GM21529 (cell line): ENCODE measurements at regions not wholly inside any gene's neighbourhood (a gene's known extent, or its start where the extent isn't known, plus 50 kb on each side); places are given as distances from the start of the nearest gene placed in this dataset.
"Not testable (repeated sequence)": the region's sequence is repeated elsewhere in the genome, so short reads cannot be mapped to it uniquely, and the experiment has no call there.

ENCODE experiments used
- ATAC-seq: cut with Tn5 transposase; IDR thresholded peaks from one replicate; pipeline ENCODE4 v1.9.1; 2021; ENCODE audit not compliant: unreplicated experiment

GRCh38 chr9:88287972-88288371 lies 100.3 kb upstream of the SPIN1 start:
- no peak for ATAC-seq

GRCh38 chr9:88280816-88281382 lies 107.3 kb upstream of the SPIN1 start:
- no peak for ATAC-seq

- ATAC-seq, result no peak
These were observed 110.2 kb upstream of the SPIN1 start for GRCh38 chr9:88278036-88278435.

DNA sequence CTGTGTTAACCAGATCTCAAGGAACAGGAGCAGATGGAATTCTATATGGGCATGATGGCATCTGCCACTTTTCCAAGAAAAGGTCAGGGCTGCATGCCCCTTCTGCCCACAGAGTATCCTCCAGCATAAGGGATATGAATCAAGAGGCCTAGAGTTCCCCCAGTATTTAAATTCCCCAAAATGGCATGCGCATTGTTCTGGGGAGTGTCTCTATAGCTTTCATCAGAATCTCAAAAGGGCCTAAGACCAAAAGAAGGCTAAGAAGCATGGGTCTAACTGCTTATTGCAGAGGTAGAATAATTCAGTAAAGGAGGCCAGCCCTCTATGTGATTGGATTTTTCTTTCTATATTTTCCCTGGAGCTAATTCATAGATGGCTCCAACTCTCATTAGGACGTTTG lies 114.2 kb upstream of the SPIN1 start:
- no peak for ATAC-seq

DNA sequence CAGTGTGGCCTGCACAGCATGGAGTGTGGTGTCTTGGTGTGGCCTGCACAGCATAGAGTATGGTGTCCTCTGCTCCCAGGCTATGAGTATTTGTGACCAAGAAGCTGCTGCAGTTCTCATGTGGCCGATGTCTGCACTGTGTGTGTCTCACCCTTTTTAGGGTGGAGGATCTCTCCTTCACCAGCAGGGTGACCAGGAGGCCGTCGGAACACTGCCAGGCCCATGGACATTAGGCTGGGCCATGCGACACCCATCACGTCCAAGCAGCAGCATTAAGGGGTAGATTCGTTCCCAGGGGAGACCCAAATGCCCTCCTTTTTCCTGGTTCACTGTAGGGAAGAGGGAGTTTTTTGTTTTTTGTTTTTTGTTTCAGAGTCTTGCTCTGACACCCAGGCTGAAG lies 115.3 kb upstream of the SPIN1 start:
- ATAC-seq, result no peak

DNA sequence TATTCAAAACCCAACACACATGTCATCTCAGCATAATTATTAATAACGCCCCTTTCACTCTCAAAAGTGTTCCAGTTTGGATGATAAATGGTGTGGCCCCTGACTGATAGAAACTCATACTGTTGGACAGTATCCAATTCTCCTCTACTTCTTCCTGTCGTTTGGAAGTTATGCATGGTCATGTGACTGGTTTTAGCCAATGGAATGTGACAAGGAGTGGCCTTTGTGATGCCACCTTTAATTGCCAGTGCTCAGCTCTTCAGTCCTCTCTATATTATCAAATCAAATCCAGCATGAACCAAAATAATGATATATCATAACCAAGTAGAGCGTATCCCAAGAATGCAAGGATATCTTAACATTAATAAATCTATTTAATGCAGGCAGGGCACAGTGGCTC lies 117.8 kb upstream of the SPIN1 start:
- ATAC-seq, result no peak

DNA sequence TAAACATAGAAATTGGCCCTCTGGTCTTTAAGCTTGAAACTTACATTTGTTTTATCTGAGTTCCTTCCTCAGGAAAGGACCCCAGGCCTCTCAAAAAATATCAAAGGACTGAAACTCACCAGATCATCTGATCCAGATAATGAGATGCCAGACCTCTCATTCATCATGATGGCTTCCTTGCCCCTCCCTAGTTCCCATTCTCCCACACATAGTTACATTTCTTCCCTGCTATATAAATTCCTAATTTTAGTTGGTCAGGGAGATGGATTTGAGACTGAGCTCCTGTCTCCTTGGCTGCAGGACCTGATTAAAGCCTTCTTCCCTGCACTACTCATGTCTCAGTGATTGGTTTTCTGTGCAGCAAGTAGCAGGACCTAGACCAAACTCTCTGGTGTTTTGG lies 119.4 kb upstream of the SPIN1 start:
- ATAC-seq, result no peak

DNA sequence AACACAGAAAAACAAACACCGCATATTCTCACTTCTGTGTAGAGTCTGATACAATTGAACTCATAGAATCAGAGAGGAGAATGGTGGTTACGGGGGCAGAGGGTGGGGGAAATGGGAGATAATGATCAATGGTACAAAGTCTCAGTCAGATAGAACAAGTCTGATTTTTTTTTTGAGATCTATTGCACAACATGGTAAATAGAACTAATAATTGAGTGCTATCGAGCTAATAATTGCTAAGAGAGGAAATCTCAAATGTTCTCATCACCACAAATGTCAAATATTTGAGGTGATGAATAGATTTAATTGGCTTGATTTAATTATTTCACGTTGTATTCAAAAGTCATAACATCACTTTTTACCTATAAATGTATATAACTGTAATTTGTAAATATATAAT lies 121.0 kb upstream of the SPIN1 start:
- no peak for ATAC-seq

GRCh38 chr9:88266416-88266815 lies 121.8 kb upstream of the SPIN1 start:
- no peak for ATAC-seq

GRCh38 chr9:88259001-88259400 lies 120.7 kb upstream of the SPATA31C2 start:
- no peak for ATAC-seq

DNA sequence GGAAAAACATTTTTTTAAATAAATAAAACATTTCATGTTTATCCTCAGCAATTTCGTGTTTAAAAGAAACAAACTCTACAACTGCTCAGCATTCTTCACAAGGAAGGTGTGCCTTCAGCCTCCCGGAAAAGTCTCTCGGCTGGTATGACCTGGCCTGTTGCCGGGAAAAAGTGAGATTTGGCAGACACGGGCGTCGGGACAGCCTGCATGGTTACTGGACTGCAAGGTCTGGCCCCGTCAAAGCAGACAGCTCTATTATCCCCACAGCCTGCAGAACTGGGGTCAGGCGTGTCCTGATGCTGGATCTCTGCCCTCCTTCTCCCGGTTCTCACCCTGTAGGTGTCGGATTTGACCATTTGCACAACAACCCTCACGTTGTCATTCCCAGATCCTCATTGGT lies 120.3 kb upstream of the SPATA31C2 start:
- no peak for ATAC-seq

DNA sequence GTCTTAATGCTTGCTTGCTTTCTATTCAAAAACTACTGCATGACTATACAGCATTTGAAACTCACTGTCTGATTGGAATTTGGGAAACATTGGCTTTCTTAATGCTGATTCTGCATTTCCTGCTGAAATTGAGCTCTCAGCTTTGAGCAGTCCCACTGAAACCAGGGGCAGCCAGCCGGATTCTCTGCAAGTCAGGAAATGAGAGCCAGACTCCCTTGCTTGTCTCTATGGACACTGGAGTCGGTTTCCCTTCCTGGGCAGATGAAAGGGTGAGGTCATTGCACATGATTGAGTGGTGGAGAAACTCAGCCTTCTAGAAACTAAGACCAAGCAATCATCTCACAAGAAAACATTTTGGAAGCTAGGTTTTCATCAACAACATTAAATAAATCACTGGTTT lies 119.7 kb upstream of the SPATA31C2 start:
- no peak for ATAC-seq

- ATAC-seq, result no peak
These were observed 117.9 kb upstream of the SPATA31C2 start for GRCh38 chr9:88256216-88256615.

- not testable (repeated sequence) for ATAC-seq
These were observed 117.5 kb upstream of the SPATA31C2 start for GRCh38 chr9:88255806-88256205.

DNA sequence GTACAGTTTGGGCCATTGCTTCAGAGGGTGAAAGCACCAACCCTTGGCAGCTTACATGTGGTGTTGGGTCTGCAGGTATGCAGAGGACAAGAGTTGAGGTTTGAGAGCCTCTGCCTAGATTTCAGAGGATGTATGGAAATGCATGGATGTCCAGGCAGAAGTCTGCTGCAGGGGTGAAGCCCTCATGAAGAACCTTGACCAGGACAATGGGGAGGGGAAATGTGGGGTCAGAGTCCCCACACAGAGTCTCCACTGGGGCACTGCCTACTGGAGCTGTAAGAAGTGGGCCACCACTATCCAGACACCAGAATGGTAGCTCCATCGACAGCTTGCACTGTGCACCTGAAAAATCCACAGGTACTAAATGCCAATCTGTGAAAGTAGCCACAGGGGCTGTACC lies 113.6 kb upstream of the SPATA31C2 start:
- ATAC-seq, result no peak

DNA sequence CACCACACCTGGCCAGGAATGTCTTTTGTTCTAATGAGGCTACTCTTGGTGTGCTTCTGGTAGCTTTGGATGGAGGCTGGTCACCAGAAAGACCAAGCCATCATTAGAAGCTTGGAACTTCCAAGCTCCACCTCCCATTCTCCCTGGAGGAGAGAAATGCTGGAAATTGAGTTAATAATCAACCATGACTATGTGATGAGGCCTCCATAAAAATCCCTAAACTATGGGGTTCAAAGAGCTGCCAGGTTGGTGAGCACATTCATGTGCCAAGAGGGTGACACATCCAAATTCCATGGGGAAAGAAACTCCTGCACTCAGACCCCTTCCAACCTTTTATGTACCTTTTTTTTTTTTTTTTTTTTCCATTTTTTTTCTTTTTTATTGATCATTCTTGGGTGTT lies 105.5 kb upstream of the SPATA31C2 start:
- no peak for ATAC-seq

- ATAC-seq, result no peak
These were observed 104.6 kb upstream of the SPATA31C2 start for GRCh38 chr9:88242879-88243278.

DNA sequence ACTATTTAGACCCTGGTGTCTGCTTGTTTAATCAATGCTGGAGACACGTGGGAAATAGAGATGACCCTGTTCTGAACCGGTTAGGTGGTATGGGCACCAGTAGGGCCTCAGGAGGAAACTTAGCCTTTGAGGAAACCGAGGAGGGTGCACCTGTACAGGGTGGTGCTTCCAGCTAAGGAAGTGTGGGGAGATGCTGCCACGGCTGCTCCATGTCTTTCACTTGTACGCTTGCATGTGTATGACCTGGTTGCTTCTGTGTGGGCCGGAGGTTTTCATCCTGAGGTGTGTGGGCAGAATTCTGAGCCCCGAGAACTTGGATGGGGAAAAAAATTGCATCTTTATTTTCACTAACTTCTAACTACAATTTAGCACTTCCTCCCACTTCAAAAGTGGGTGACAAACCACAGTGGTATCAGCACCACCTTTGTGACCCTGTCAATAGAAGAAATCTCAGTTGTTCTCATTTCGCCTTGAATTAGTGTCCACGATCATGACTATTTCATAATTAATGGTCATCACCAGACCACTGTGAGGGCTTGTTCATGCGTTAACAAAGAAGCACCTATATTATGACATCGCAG lies 99.8 kb upstream of the SPATA31C2 start:
- ATAC-seq, result no peak

- ATAC-seq, result no peak
These were observed 99.2 kb upstream of the SPATA31C2 start for GRCh38 chr9:88237479-88237961.

GRCh38 chr9:88236511-88237478 lies 98.5 kb upstream of the SPATA31C2 start:
- no peak for ATAC-seq

- ATAC-seq, result no peak
These were observed 97.3 kb upstream of the SPATA31C2 start for GRCh38 chr9:88235615-88236014.

- no peak for ATAC-seq
These were observed 95.8 kb upstream of the SPATA31C2 start for GRCh38 chr9:88234114-88234513.
